Activated CD8-positive, alpha-beta T cell treated with anti-CD3 and anti-CD28 coated beads, Interleukin-2, amount 10 ng/mL, durations not matched to agents 7 days and 5 days (primary cell): ENCODE measurements at regions not wholly inside any gene's neighbourhood (a gene's known extent, or its start where the extent isn't known, plus 50 kb on each side); places are given as distances from the start of the nearest gene placed in this dataset.

Experiments
- ATAC-seq: fragments of 150-1000 bp; cut with Tn5 transposase; one replicate; pipeline ENCODE4 v1.10.0; 2021; ENCODE audit warnings: moderate library complexity
- CTCF ChIA-PET: fragments of 350-600 bp; sonication (Branson Sonifier 250); formaldehyde crosslinking; loops from one replicate; lab custom pipeline; 2021; ENCODE audit warnings: antibody characterized with exemption; lab: Charles Lee
- POLR2A ChIA-PET: fragments of 350-600 bp; sonication (Branson Sonifier 250); formaldehyde crosslinking; loops from one replicate; lab custom pipeline; 2021; ENCODE audit warnings: antibody characterized with exemption; lab: Charles Lee
- DNase-seq: peaks from one replicate; pipeline ENCODE4 v3.0.0-alpha.2; 2020
- H3K27ac Mint-ChIP-seq: one replicate; pipeline ENCODE4 v1.8.0; 2021; ENCODE audit warnings: mild to moderate bottlenecking, mixed read lengths
- H3K27me3 Mint-ChIP-seq: one replicate; pipeline ENCODE4 v1.8.0; 2021; ENCODE audit warnings: low read depth, mixed read lengths
- H3K36me3 Mint-ChIP-seq: one replicate; pipeline ENCODE4 v1.8.0; 2021; ENCODE audit warnings: low read depth, mixed read lengths
- H3K4me1 Mint-ChIP-seq: one replicate; pipeline ENCODE4 v1.8.0; 2021; ENCODE audit warnings: low read depth, mixed read lengths
- H3K4me3 Mint-ChIP-seq: one replicate; pipeline ENCODE4 v1.8.0; 2021; ENCODE audit warnings: mild to moderate bottlenecking, mixed read lengths
- H3K9me3 Mint-ChIP-seq: one replicate; pipeline ENCODE4 v1.8.0; 2022; ENCODE audit warnings: mixed read lengths; ENCODE audit not compliant: insufficient read depth

DNA sequence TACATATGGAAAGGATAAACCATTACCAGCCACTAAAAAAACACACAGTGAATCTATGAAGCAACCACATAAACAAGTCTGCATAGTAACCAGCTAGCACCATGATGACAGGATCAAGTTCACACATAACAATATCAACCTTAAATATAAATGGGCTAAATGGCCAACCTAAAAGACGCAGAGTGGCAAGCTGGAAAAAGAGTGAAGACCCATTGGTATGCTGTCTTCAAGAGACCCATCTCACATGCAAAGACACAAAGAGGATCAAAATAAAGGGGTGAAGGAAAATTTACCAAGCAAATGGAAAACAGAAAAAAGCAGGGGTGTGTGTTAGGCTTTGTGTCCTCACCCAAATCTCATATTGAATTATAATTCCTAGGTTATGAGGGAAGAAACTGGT is 909.2 kb downstream of the EPHA7 start:
- no peak for ATAC-seq

DNA sequence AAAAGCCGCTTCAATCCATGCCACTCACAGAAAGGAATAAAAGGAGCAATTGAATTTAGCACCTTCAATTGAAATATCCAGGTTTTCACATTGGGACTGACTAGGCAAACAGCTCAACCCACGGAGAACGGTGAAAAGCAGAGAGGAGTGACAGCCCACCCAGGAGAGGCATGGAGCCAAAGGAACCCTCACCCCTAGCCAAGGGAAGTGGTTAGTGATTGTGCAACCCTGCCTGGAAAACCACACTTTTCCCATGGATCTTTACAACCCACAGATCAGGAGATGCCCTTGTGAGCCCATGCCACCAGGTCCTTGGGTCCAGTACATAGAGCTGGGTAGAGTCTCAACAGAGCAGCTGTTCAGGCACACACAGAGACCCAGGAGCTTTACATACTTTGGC is 911.8 kb downstream of the EPHA7 start:
- CTCF ChIA-PET = no interaction called here
- H3K4me1 Mint-ChIP-seq = no peaks in the 10 kb centered on the region
- no peaks in the 10 kb centered on the region for H3K36me3 Mint-ChIP-seq
- peaks cover 3% of the 10 kb centered on the region for H3K9me3 Mint-ChIP-seq
- ATAC-seq (no peak), DNase-seq (no peak)
- no peak overlapping the region for H3K27ac Mint-ChIP-seq
- H3K27me3 Mint-ChIP-seq = no peaks in the 10 kb centered on the region
- POLR2A ChIA-PET = no interaction called here
- H3K4me3 Mint-ChIP-seq = no peak overlapping the region

More for the DNA sequence above, 909.2 kb downstream of the EPHA7 start:
- Mint-ChIP-seq H3K36me3 (no peaks in the 10 kb centered on the region), H3K9me3 (peaks cover 6% of the 10 kb centered on the region), H3K27me3 (no peaks in the 10 kb centered on the region), H3K27ac (no peak overlapping the region), H3K4me1 (no peaks in the 10 kb centered on the region), H3K4me3 (no peak overlapping the region)
- ChIA-PET CTCF (no interaction called here), POLR2A (no interaction called here)
- DNase-seq = no peak

DNA sequence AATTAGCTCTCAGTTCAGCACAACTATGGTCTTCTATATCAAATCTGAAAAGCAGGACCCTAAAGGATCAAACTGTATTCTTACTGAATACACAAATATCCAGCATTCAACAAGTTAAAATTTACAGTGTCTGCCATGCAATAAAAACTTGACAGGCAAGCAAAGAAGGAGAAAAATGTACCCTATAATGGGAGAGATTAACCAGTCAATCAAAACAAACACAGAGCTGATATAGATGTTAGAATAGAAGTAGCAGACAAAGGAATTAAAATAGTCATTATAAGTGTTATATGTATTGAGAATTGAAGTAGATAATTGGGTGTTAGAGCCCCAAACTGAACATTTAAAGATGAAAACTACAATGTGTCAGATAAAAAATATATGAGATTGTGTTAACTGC is 914.9 kb downstream of the EPHA7 start:
- Mint-ChIP-seq H3K4me3 (no peak overlapping the region), H3K9me3 (peaks cover 3% of the 10 kb centered on the region), H3K27me3 (no peaks in the 10 kb centered on the region), H3K36me3 (no peaks in the 10 kb centered on the region), H3K27ac (no peak overlapping the region), H3K4me1 (no peaks in the 10 kb centered on the region)
- POLR2A ChIA-PET = no interaction called here
- no peak for DNase-seq
- ATAC-seq = no peak
- CTCF ChIA-PET = no interaction called here

DNA sequence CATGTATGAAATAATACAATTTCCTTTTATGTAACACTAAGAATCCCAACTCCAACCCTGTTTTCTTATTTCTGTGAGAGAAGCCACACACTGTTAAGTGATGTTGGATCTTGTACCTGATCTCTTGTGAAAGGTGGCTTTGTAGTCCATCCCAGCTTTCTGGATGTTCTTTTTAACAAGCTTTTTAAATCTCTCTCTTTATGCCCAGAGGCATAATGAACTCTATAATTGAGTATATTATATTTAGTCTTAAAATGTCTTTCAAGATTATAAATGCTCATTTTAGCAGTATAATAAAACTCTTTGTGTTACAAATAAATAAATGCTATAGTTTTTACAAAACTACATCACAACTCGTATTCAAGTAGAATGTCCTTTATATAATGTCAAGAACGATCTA is 922.1 kb downstream of the EPHA7 start:
- no peaks in the 10 kb centered on the region for H3K27me3 Mint-ChIP-seq
- H3K4me1 Mint-ChIP-seq = no peaks in the 10 kb centered on the region
- POLR2A ChIA-PET = no interaction called here
- ATAC-seq (no peak), DNase-seq (no peak)
- H3K36me3 Mint-ChIP-seq = no peaks in the 10 kb centered on the region
- no peak overlapping the region for H3K4me3 Mint-ChIP-seq
- no peak overlapping the region for H3K27ac Mint-ChIP-seq
- CTCF ChIA-PET = no interaction called here
- H3K9me3 Mint-ChIP-seq = no peaks in the 10 kb centered on the region

DNA sequence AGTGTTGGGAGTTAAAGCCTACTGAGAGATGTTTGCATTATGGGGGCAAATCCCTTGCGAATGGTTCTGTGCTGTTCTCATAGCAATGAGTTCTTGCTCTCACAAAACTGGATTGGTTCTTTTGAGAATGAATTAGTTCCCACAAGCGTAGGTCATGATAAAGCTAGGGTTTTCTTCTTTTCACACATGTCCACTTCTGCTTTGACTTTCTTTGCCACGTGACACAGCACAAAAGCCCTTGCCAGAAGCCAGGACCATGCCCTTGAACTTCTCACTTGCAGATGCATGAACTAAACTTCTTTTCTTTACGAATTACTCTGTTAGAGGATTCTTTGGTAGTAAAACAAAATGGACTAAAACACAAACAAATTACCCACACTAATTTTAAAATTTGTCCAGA is 922.8 kb downstream of the EPHA7 start:
- H3K4me1 Mint-ChIP-seq = no peaks in the 10 kb centered on the region
- H3K36me3 Mint-ChIP-seq = no peaks in the 10 kb centered on the region
- POLR2A ChIA-PET = no interaction called here
- H3K27ac Mint-ChIP-seq = no peak overlapping the region
- H3K9me3 Mint-ChIP-seq = no peaks in the 10 kb centered on the region
- no peak for DNase-seq
- CTCF ChIA-PET = no interaction called here
- no peaks in the 10 kb centered on the region for H3K27me3 Mint-ChIP-seq
- no peak overlapping the region for H3K4me3 Mint-ChIP-seq
- no peak for ATAC-seq

DNA sequence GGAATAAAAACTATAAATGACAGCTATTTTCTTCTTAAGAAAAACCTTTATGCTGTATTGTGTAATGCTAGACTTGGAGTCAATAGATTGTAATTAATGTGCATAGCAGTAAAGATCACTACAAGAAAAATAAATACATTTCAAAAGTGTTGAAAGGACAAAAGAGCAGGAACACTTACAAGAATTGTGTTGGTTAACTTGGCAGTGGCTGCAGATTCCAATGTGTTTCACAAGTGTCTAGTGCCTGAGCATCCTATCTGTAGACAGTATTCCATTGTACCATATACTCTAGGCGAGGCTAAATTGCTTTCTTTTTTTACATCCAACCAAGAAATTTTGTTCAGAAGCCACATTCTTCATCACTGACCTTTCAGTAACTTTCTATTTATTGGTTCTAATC is 924.1 kb downstream of the EPHA7 start:
- Mint-ChIP-seq H3K27ac (no peak overlapping the region), H3K36me3 (no peaks in the 10 kb centered on the region), H3K4me3 (no peak overlapping the region), H3K27me3 (no peaks in the 10 kb centered on the region), H3K9me3 (no peaks in the 10 kb centered on the region), H3K4me1 (no peaks in the 10 kb centered on the region)
- ATAC-seq = no peak
- no peak for DNase-seq
- POLR2A ChIA-PET = no interaction called here
- CTCF ChIA-PET = no interaction called here

DNA sequence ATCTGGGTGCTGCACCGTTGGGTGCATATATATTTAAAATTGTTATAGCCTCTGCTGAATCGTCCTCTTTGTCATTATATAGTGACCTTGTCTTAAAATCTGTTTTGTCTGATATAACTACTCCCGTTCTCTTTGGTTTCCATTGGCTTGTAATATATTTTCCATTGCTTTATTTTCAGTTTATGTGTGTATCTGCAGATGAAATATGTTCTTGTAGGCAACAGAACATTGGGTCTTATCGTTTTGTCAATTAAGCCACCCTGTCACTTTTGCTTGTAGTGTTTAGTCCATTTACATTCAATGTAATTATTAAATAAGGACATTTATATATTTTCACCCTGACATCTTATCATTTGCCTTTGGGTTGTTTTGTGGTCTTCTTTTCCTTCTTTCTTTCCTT is 933.9 kb downstream of the EPHA7 start:
- ChIA-PET POLR2A (no interaction called here), CTCF (no interaction called here)
- Mint-ChIP-seq H3K9me3 (peaks cover 5% of the 10 kb centered on the region), H3K27ac (no peak overlapping the region), H3K4me1 (no peaks in the 10 kb centered on the region), H3K27me3 (no peaks in the 10 kb centered on the region), H3K36me3 (no peaks in the 10 kb centered on the region), H3K4me3 (no peak overlapping the region)
- DNase-seq (no peak), ATAC-seq (no peak)

DNA sequence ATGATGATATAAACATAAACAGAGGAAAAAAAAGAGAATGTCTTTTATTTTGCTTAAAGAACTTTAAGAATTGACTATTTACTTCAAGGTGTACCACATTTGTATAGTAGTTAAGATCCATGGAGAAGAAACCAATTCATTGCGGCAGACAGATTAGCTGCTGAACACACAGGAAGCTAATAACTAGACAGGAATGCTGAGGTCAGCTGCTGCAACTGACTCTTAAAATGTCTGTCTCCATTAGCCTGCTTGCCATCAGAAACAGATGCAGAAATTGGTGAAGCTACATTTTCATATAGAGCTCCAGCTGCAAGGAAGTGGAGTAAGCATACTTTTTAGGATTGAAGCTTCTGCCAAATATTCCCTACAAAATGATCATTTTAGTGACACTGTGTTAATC is 939.5 kb downstream of the EPHA7 start:
- Mint-ChIP-seq H3K27ac (no peak overlapping the region), H3K36me3 (no peaks in the 10 kb centered on the region), H3K9me3 (peaks cover 2% of the 10 kb centered on the region), H3K4me1 (no peaks in the 10 kb centered on the region), H3K27me3 (no peaks in the 10 kb centered on the region), H3K4me3 (no peak overlapping the region)
- DNase-seq = no peak
- CTCF ChIA-PET = no interaction called here
- POLR2A ChIA-PET = no interaction called here
- ATAC-seq = no peak

DNA sequence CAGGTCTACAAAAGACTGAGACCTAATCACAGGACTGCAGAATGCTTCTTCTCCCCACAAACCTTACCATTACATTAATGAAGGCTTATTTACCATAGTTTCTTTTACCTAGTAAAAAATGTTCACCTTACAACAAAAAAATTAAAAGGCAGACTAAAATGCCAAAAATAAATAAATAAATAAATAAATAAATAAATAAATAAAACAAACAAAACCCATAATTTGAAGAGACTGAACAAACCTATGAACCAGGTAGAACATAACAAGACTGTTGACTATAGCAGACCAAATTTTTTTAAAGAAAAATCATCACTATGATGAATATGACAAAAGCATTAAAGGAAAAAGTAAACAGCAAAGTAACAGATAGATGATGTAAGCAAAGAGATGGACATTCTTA is 946.3 kb downstream of the EPHA7 start:
- Mint-ChIP-seq H3K9me3 (peaks cover 4% of the 10 kb centered on the region), H3K4me3 (no peak overlapping the region), H3K27me3 (no peaks in the 10 kb centered on the region), H3K36me3 (no peaks in the 10 kb centered on the region), H3K4me1 (no peaks in the 10 kb centered on the region), H3K27ac (no peak overlapping the region)
- CTCF ChIA-PET = no interaction called here
- DNase-seq (no peak), ATAC-seq (no peak)
- POLR2A ChIA-PET = no interaction called here

DNA sequence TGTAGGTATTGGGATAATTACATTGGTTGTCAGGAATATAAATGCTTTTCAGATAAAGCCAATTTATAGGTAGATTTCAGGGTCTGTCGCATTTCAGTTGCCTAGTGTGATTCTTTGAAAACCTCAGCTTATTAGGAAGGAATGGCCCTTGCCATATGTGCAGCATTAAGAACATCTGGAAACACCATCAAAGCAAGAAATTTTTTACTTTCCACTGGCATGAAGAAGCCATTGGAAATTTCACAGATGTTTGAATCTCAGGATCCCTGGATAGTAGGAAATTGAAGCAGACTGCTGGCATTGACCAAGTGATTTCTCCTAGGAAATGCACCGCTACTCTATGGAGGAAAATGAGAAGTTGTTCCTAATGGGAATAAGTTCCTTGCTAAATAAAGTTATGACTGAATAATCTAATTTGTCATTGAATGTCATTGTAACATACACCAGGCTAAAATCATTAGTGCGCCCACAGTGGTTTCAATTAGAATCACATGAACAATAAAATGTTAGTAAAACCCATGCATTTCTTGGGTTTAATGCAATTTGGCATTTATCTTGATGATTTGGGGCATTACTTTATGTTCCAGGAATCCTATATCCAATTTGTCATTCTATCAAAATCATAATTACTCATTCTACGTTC is 950.1 kb downstream of the EPHA7 start:
- POLR2A ChIA-PET = no interaction called here
- ATAC-seq (no peak), DNase-seq (no peak)
- H3K9me3 Mint-ChIP-seq = peaks cover 6% of the 10 kb centered on the region
- H3K4me3 Mint-ChIP-seq = no peak overlapping the region
- H3K4me1 Mint-ChIP-seq = no peaks in the 10 kb centered on the region
- CTCF ChIA-PET = no interaction called here
- no peaks in the 10 kb centered on the region for H3K36me3 Mint-ChIP-seq
- H3K27ac Mint-ChIP-seq = no peak overlapping the region
- H3K27me3 Mint-ChIP-seq = no peaks in the 10 kb centered on the region

DNA sequence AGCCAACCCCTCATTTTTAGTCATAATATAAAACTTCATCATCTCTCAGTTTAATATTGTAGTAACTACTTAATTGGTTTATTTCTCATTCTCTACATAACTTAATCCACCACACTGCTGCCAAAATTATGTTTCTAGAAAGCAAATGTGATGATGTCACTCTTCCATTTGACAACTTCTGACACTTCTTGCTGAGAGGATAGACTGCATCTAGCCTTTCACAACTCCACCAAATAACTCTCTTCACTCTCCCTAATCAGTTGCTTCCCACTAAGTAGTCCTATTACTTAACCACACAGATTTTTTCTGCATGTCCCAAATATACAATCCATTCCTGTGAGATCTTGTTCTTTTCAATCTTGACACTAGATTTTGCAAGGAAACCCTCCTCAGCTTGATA is 951.3 kb downstream of the EPHA7 start:
- Mint-ChIP-seq H3K4me3 (no peak overlapping the region), H3K9me3 (peaks cover 6% of the 10 kb centered on the region), H3K4me1 (no peaks in the 10 kb centered on the region), H3K27ac (no peak overlapping the region), H3K27me3 (no peaks in the 10 kb centered on the region), H3K36me3 (no peaks in the 10 kb centered on the region)
- no peak for ATAC-seq
- CTCF ChIA-PET = no interaction called here
- no peak for DNase-seq
- POLR2A ChIA-PET = no interaction called here

DNA sequence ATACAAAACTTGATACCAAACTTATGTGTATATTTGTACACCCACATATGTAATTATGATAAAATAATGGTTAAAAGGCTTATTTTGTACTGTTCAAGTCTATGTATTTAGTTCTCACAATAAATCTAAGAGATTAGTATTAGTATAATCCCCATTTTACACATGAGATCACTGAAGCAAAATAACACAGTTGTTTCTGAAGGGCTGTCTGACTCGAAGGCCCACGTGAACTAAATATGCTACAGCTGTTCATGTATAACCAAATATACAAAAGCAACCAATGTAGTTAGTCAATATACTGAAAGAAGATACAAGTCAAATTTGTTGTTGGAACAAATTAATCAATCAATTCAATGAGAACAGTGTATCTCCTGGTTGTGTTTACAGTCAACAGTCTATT is 959.2 kb downstream of the EPHA7 start:
- no peak overlapping the region for H3K4me3 Mint-ChIP-seq
- no peak for DNase-seq
- no peaks in the 10 kb centered on the region for H3K27me3 Mint-ChIP-seq
- no peaks in the 10 kb centered on the region for H3K9me3 Mint-ChIP-seq
- no peak overlapping the region for H3K27ac Mint-ChIP-seq
- ATAC-seq = no peak
- POLR2A ChIA-PET = no interaction called here
- H3K4me1 Mint-ChIP-seq = no peaks in the 10 kb centered on the region
- no peaks in the 10 kb centered on the region for H3K36me3 Mint-ChIP-seq
- CTCF ChIA-PET = no interaction called here

DNA sequence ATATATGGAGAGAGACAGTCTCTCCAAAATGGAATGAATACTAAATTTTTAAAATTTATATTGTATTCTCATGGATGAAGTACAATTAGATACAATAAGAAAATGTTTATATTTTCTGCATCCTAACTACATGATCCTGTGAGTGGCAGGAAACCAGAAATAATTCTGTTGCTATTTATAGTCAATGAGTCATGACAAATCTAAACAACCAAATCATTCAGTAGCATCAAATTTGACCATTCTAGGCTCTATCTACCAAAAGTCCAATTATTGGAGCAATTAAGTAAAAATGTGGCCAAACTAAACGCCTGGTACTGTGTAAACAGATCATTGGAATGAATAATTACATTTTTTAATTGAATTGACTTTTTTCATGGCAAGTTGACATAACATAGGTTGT is 959.8 kb downstream of the EPHA7 start:
- POLR2A ChIA-PET = no interaction called here
- ATAC-seq (no peak), DNase-seq (no peak)
- Mint-ChIP-seq H3K36me3 (no peaks in the 10 kb centered on the region), H3K4me3 (no peak overlapping the region), H3K27ac (no peak overlapping the region), H3K27me3 (no peaks in the 10 kb centered on the region), H3K4me1 (no peaks in the 10 kb centered on the region), H3K9me3 (no peaks in the 10 kb centered on the region)
- CTCF ChIA-PET = no interaction called here
